ENCODE measurements at regions not wholly inside any gene's neighbourhood (a gene's known extent, or its start where the extent isn't known, plus 50 kb on each side); places are given as distances from the start of the nearest gene placed in this dataset.

- Histone ChIP-seq H3K9me3 (ENCODE audit: control insufficient read depth, insufficient read depth, low read depth, low read length) (no peaks in the 10 kb centered on the region), H3K4me1 (ENCODE audit: control insufficient read depth, insufficient read depth, low read length) (no peaks in the 10 kb centered on the region), H3K27ac (ENCODE audit: low read length) (no peak overlapping the region), H3K36me3 (ENCODE audit: control insufficient read depth, insufficient read depth, low read length) (no peaks in the 10 kb centered on the region), H3K27me3 (ENCODE audit: control insufficient read depth, insufficient read depth, low read length) (no peaks in the 10 kb centered on the region), H3K4me3 (ENCODE audit: low read depth in 2 of 2, low read length in 2 of 2) (no peak overlapping the region)
- DNase-seq (ENCODE audit: low read depth, low spot score) (no peak), ATAC-seq (no peak)
- in situ Hi-C loops (cut with HindIII; ENCODE audit: low pct_unique_long_range_greater_than_20kb, low sequenced_read_pairs) (no loop called here), intact Hi-C loops (cut with micrococcal nuclease; ENCODE audit: unreplicated experiment) (no loop called here)
- BruUV-seq (replicated peaks): no TSS peak
- ChIA-PET CTCF (no interaction called here), POLR2A (no interaction called here)
- no peak for TF ChIP-seq TCF7L2 (IDR thresholded peaks at IDR 0.05; ENCODE audit: low read depth, low read length)
- no peak for TF ChIP-seq REST (IDR thresholded peaks at IDR 0.05; ENCODE audit: insufficient read depth in 1 of 2, low read depth in 2 of 2, low read length in 1 of 2)
- TF ChIP-seq SIN3A (IDR thresholded peaks at IDR 0.05; ENCODE audit: borderline replicate concordance, insufficient read depth, low read depth, low read length): no peak
- no peak for TF ChIP-seq POLR2AphosphoS5 (IDR thresholded peaks at IDR 0.05; ENCODE audit: low read depth, low read length)
- TF ChIP-seq CTCF (IDR thresholded peaks at IDR 0.05): no peak
These were observed 285.0 kb downstream of the KCNJ2 start for GRCh38 chr17:70454377-70454776.

GRCh38 chr17:70454908-70455307 lies 285.6 kb downstream of the KCNJ2 start:
- Histone ChIP-seq H3K9me3 (ENCODE audit: control insufficient read depth, insufficient read depth, low read depth, low read length) (no peaks in the 10 kb centered on the region), H3K36me3 (ENCODE audit: control insufficient read depth, insufficient read depth, low read length) (no peaks in the 10 kb centered on the region), H3K27me3 (ENCODE audit: control insufficient read depth, insufficient read depth, low read length) (no peaks in the 10 kb centered on the region), H3K4me1 (ENCODE audit: control insufficient read depth, insufficient read depth, low read length) (no peaks in the 10 kb centered on the region), H3K4me3 (ENCODE audit: low read depth in 2 of 2, low read length in 2 of 2) (no peak overlapping the region), H3K27ac (ENCODE audit: low read length) (no peak overlapping the region)
- ATAC-seq: no peak
- no peak for TF ChIP-seq TCF7L2 (IDR thresholded peaks at IDR 0.05; ENCODE audit: low read depth, low read length)
- TF ChIP-seq REST (IDR thresholded peaks at IDR 0.05; ENCODE audit: insufficient read depth in 1 of 2, low read depth in 2 of 2, low read length in 1 of 2): no peak
- no peak for TF ChIP-seq CTCF (IDR thresholded peaks at IDR 0.05)
- CTCF ChIA-PET: no interaction called here
- no TSS peak for BruUV-seq (replicated peaks)
- intact Hi-C loops (cut with micrococcal nuclease; ENCODE audit: unreplicated experiment): no loop called here
- DNase-seq (ENCODE audit: low read depth, low spot score): no peak
- POLR2A ChIA-PET: no interaction called here
- in situ Hi-C loops (cut with HindIII; ENCODE audit: low pct_unique_long_range_greater_than_20kb, low sequenced_read_pairs): no loop called here

All from Panc1 (cell line).